ENCODE measurements at regions not wholly inside any gene's neighbourhood (a gene's known extent, or its start where the extent isn't known, plus 50 kb on each side); places are given as distances from the start of the nearest gene placed in this dataset.
"Not testable (repeated sequence)": the region's sequence is repeated elsewhere in the genome, so short reads cannot be mapped to it uniquely, and the experiment has no call there.

DNA sequence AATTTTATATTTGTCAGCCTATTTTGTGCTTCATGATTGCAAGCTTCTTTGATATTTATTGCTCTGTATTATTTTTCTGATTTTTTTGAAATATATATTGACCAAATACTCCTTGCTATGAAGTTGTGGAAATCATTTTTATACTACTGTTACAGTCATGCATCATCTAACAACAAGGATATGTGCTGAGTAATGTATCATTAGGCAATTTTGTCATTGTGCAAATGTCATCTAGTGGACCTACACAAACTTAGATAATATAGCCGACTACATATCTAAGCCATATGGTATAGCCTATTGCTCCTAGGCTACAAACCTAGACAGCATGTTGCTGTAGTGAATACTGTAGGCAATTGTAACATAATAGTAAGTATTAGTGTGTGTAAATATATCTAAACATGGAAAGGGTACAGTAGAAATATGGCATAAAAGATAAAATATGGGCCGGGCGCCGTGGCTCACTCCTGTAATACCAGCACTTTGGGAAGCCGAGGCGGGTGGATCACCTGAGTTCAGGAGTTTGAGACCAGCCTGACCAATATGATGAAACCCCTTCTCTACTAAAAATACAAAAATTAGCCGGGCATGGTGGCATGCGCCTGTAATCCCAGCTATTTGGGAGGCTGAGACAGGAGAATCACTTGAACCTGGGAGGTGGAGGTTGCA is 139.5 kb upstream of the DCAF8L1 start:
- WGBS (ENCODE audit: extremely low coverage, insufficient coverage, insufficient read length): no CpG with 5 or more reads among the region's 8 CpGs

DNA sequence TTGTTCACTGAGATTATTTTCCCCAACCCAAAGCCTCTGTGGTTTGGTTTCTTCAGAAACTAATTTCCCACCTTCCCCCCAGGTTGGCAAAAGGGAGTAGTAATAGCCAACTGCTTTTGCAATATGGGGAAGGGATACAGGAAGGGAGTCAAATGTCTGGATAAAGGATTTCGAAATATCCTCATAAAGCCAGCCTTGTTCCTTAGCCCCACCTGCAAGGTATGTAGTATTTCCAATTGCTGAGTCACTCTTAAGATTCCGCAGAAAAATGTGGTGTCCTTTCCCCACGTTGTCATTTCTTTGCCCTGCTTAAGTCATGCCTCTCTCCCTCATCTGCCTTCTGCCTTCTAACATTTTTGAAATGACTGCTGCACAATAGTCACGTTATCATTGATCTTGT is 138.8 kb upstream of the DCAF8L1 start:
- H2AFZ ChIP-seq (ENCODE audit: insufficient read depth, low read length, poor library complexity): no peak overlapping the region
- no peak overlapping the region for H2BK12ac ChIP-seq (ENCODE audit: low read length)
- no peak overlapping the region for H4K8ac ChIP-seq (ENCODE audit: low read depth, low read length)
- no peak overlapping the region for H3K23ac ChIP-seq (ENCODE audit: low read length)
- no peaks in the 10 kb centered on the region for H3K27me3 ChIP-seq (ENCODE audit: insufficient read depth, low read length)
- no peaks in the 10 kb centered on the region for H3K9me3 ChIP-seq (ENCODE audit: insufficient read depth, low read depth, low read length)
- H3K36me3 ChIP-seq (ENCODE audit: control insufficient read depth in 1 of 2, insufficient read depth in 2 of 2, low read length in 2 of 2): no peaks in the 10 kb centered on the region
- no peaks in the 10 kb centered on the region for H3K79me2 ChIP-seq (ENCODE audit: control insufficient read depth, insufficient read depth, low read length, poor library complexity)
- no peaks in the 10 kb centered on the region for H3K4me1 ChIP-seq (ENCODE audit: control insufficient read depth in 1 of 2, insufficient read depth in 2 of 2, low read length in 2 of 2)
- no peak overlapping the region for H3K14ac ChIP-seq (ENCODE audit: low read length)
- no peak overlapping the region for H3K9ac ChIP-seq (ENCODE audit: low read length)
- no peak overlapping the region for H3K27ac ChIP-seq (ENCODE audit: low read depth, low read length)
- no peak overlapping the region for H3K18ac ChIP-seq (ENCODE audit: low read length)
- no peak overlapping the region for H4K91ac ChIP-seq (ENCODE audit: low read depth, low read length)
- H2BK5ac ChIP-seq (ENCODE audit: low read depth, low read length, poor library complexity): no peak overlapping the region
- no peak overlapping the region for H3K4me3 ChIP-seq (ENCODE audit: low read depth, low read length)
- H2AK5ac ChIP-seq (ENCODE audit: low read length): no peak overlapping the region
- WGBS (ENCODE audit: extremely low coverage, insufficient coverage, insufficient read length): no CpG with 5 or more reads among the region's 4 CpGs
- H3K79me1 ChIP-seq (ENCODE audit: low read length): no peaks in the 10 kb centered on the region
- no peak overlapping the region for H3K4me2 ChIP-seq (ENCODE audit: low read length)
- H3K4ac ChIP-seq (ENCODE audit: low read depth, low read length): no peak overlapping the region
- peak in 1 of 2 donors; percentile 40 for DNase-seq
- no peak overlapping the region for H4K12ac ChIP-seq (ENCODE audit: low read depth, low read length)
- H2BK120ac ChIP-seq (ENCODE audit: insufficient read depth, low read length, poor library complexity): no peak overlapping the region

More for the DNA sequence above, 139.5 kb upstream of the DCAF8L1 start:
- H3K9ac ChIP-seq (ENCODE audit: low read length); H3K27me3 ChIP-seq (ENCODE audit: insufficient read depth, low read length); H3K4ac ChIP-seq (ENCODE audit: low read depth, low read length); H2BK5ac ChIP-seq (ENCODE audit: low read depth, low read length, poor library complexity); H3K27ac ChIP-seq (ENCODE audit: low read depth, low read length); H4K91ac ChIP-seq (ENCODE audit: low read depth, low read length); DNase-seq; H3K4me2 ChIP-seq (ENCODE audit: low read length); H4K12ac ChIP-seq (ENCODE audit: low read depth, low read length); H2AK5ac ChIP-seq (ENCODE audit: low read length); H3K23ac ChIP-seq (ENCODE audit: low read length); H3K79me2 ChIP-seq (ENCODE audit: control insufficient read depth, insufficient read depth, low read length, poor library complexity); H3K9me3 ChIP-seq (ENCODE audit: insufficient read depth, low read depth, low read length); H3K4me1 ChIP-seq (ENCODE audit: control insufficient read depth in 1 of 2, insufficient read depth in 2 of 2, low read length in 2 of 2); H2BK120ac ChIP-seq (ENCODE audit: insufficient read depth, low read length, poor library complexity); H3K36me3 ChIP-seq (ENCODE audit: control insufficient read depth in 1 of 2, insufficient read depth in 2 of 2, low read length in 2 of 2); H3K18ac ChIP-seq (ENCODE audit: low read length); H2AFZ ChIP-seq (ENCODE audit: insufficient read depth, low read length, poor library complexity); H3K14ac ChIP-seq (ENCODE audit: low read length); H4K8ac ChIP-seq (ENCODE audit: low read depth, low read length); H3K4me3 ChIP-seq (ENCODE audit: low read depth, low read length); H3K79me1 ChIP-seq (ENCODE audit: low read length); H2BK12ac ChIP-seq (ENCODE audit: low read length): not testable (repeated sequence)

DNA sequence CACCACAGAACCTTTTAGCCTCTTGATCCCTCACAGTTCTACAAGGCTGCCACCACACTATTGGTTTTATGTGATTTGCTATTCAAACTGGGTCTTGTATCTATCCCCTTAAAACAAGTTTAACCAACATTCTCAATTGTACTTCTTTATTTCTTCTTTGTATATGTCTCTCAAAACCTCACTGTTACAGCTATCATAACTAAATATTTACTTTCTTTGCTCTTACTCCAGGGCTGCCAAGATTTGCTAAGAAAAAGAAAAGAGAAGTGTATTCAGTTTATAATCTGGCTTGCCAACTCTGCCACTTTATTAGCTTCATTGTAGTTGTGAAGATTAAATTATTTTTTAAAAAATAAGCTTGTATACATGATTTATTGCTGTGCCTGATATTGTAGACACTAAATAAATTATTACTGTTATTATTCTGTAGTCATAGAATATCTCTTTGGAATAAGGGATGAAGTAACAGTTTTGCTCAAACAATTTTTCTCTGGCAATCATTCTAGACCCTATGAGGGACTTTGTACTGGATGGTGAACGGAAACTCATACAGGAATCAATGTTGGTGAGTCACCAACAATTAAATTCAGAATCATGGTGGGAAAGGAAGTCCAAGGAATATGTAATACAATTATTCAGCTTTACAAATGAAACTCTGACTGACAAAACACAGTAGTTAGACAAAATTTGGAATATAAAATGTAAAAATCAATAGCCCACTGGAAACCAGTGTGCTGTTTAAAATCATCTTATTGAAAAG is 127.1 kb upstream of the DCAF8L1 start:
- no peak overlapping the region for H3K14ac ChIP-seq (ENCODE audit: low read length)
- no peak overlapping the region for H2BK12ac ChIP-seq (ENCODE audit: low read length)
- no peak overlapping the region for H4K91ac ChIP-seq (ENCODE audit: low read depth, low read length)
- H3K79me1 ChIP-seq (ENCODE audit: low read length): no peaks in the 10 kb centered on the region
- no peak overlapping the region for H2AK5ac ChIP-seq (ENCODE audit: low read length)
- H2AFZ ChIP-seq (ENCODE audit: insufficient read depth, low read length, poor library complexity): no peak overlapping the region
- no peaks in the 10 kb centered on the region for H3K79me2 ChIP-seq (ENCODE audit: control insufficient read depth, insufficient read depth, low read length, poor library complexity)
- H3K4me3 ChIP-seq (ENCODE audit: low read depth, low read length): no peak overlapping the region
- no peaks in the 10 kb centered on the region for H3K4me1 ChIP-seq (ENCODE audit: control insufficient read depth in 1 of 2, insufficient read depth in 2 of 2, low read length in 2 of 2)
- H2BK5ac ChIP-seq (ENCODE audit: low read depth, low read length, poor library complexity): no peak overlapping the region
- H2BK120ac ChIP-seq (ENCODE audit: insufficient read depth, low read length, poor library complexity): no peak overlapping the region
- H3K27me3 ChIP-seq (ENCODE audit: insufficient read depth, low read length): no peaks in the 10 kb centered on the region
- no peak overlapping the region for H3K18ac ChIP-seq (ENCODE audit: low read length)
- no CpG with 5 or more reads among the region's 1 CpG for WGBS (ENCODE audit: extremely low coverage, insufficient coverage, insufficient read length)
- H4K12ac ChIP-seq (ENCODE audit: low read depth, low read length): no peak overlapping the region
- H3K4me2 ChIP-seq (ENCODE audit: low read length): no peak overlapping the region
- no peaks in the 10 kb centered on the region for H3K36me3 ChIP-seq (ENCODE audit: control insufficient read depth in 1 of 2, insufficient read depth in 2 of 2, low read length in 2 of 2)
- H3K9me3 ChIP-seq (ENCODE audit: insufficient read depth, low read depth, low read length): no peaks in the 10 kb centered on the region
- DNase-seq: no peak
- no peak overlapping the region for H3K4ac ChIP-seq (ENCODE audit: low read depth, low read length)
- H3K9ac ChIP-seq (ENCODE audit: low read length): no peak overlapping the region
- no peak overlapping the region for H3K27ac ChIP-seq (ENCODE audit: low read depth, low read length)
- no peak overlapping the region for H4K8ac ChIP-seq (ENCODE audit: low read depth, low read length)
- no peak overlapping the region for H3K23ac ChIP-seq (ENCODE audit: low read length)

DNA sequence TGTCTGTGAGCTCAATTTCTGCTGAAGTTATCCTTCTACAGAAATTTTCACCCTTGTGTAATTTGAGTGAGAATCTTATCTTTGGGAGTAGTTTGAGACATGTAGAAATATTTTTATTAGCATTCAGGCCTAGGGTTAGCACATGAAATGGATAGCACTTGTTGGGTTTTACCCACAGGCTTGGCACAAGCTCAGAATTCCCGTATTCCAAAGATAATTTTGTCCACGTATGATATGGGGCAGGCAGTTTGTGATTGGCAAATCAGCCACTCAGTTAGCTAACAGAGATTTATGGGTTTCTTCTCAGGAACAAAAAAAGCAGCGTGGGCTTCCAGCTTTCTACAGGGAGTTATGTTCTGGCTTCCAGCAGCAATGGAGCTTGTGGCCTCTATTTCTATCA is 117.9 kb upstream of the DCAF8L1 start:
- no peak overlapping the region for H3K4me2 ChIP-seq (ENCODE audit: low read length)
- H3K36me3 ChIP-seq (ENCODE audit: control insufficient read depth in 1 of 2, insufficient read depth in 2 of 2, low read length in 2 of 2): no peaks in the 10 kb centered on the region
- no peak overlapping the region for H4K12ac ChIP-seq (ENCODE audit: low read depth, low read length)
- no peak overlapping the region for H2AFZ ChIP-seq (ENCODE audit: insufficient read depth, low read length, poor library complexity)
- no peak overlapping the region for H3K9ac ChIP-seq (ENCODE audit: low read length)
- H3K4me1 ChIP-seq (ENCODE audit: control insufficient read depth in 1 of 2, insufficient read depth in 2 of 2, low read length in 2 of 2): no peaks in the 10 kb centered on the region
- no peak overlapping the region for H3K23ac ChIP-seq (ENCODE audit: low read length)
- no peaks in the 10 kb centered on the region for H3K27me3 ChIP-seq (ENCODE audit: insufficient read depth, low read length)
- H2BK120ac ChIP-seq (ENCODE audit: insufficient read depth, low read length, poor library complexity): no peak overlapping the region
- H3K79me2 ChIP-seq (ENCODE audit: control insufficient read depth, insufficient read depth, low read length, poor library complexity): no peaks in the 10 kb centered on the region
- H3K27ac ChIP-seq (ENCODE audit: low read depth, low read length): no peak overlapping the region
- no peak overlapping the region for H3K4ac ChIP-seq (ENCODE audit: low read depth, low read length)
- no peaks in the 10 kb centered on the region for H3K79me1 ChIP-seq (ENCODE audit: low read length)
- H3K18ac ChIP-seq (ENCODE audit: low read length): no peak overlapping the region
- no peak overlapping the region for H3K14ac ChIP-seq (ENCODE audit: low read length)
- H4K91ac ChIP-seq (ENCODE audit: low read depth, low read length): no peak overlapping the region
- no peak overlapping the region for H3K4me3 ChIP-seq (ENCODE audit: low read depth, low read length)
- H2AK5ac ChIP-seq (ENCODE audit: low read length): no peak overlapping the region
- H2BK12ac ChIP-seq (ENCODE audit: low read length): no peak overlapping the region
- no peak for DNase-seq
- H4K8ac ChIP-seq (ENCODE audit: low read depth, low read length): no peak overlapping the region
- no CpG with 5 or more reads among the region's 3 CpGs for WGBS (ENCODE audit: extremely low coverage, insufficient coverage, insufficient read length)
- H2BK5ac ChIP-seq (ENCODE audit: low read depth, low read length, poor library complexity): no peak overlapping the region
- no peaks in the 10 kb centered on the region for H3K9me3 ChIP-seq (ENCODE audit: insufficient read depth, low read depth, low read length)
